Stimulated activated CD8-positive, alpha-beta memory T cell treated with anti-CD3 and anti-CD28 coated beads, Interleukin-4, amount 100 ng/mL, for 48 hours (primary cell): ENCODE measurements at regions not wholly inside any gene's neighbourhood (a gene's known extent, or its start where the extent isn't known, plus 50 kb on each side); places are given as distances from the start of the nearest gene placed in this dataset.
"Not testable (repeated sequence)": the region's sequence is repeated elsewhere in the genome, so short reads cannot be mapped to it uniquely, and the experiment has no call there.

Experiments used
- DNase-seq: peaks from one replicate; pipeline ENCODE4 v3.0.0-alpha.2; 2020

- no peak for DNase-seq
Measured at GRCh38 chr4:114306946-114307345, 291.7 kb upstream of the UGT8 start.

GRCh38 chr4:114310296-114310925, 288.2 kb upstream of the UGT8 start:
- DNase-seq = no peak

GRCh38 chr4:114311787-114312186, 286.8 kb upstream of the UGT8 start:
- DNase-seq = no peak

GRCh38 chr4:114312338-114312737, 286.3 kb upstream of the UGT8 start:
- no peak for DNase-seq

GRCh38 chr4:114316789-114317188, 281.8 kb upstream of the UGT8 start:
- no peak for DNase-seq

- no peak for DNase-seq
Measured at GRCh38 chr4:114317564-114317963, 281.0 kb upstream of the UGT8 start.

- DNase-seq = no peak
Measured at GRCh38 chr4:114318309-114318708, 280.3 kb upstream of the UGT8 start.

GRCh38 chr4:114320126-114320525, 278.5 kb upstream of the UGT8 start:
- DNase-seq = no peak

GRCh38 chr4:114321366-114321765, 277.2 kb upstream of the UGT8 start:
- DNase-seq = no peak

GRCh38 chr4:114323841-114324240, 274.8 kb upstream of the UGT8 start:
- no peak for DNase-seq

- no peak for DNase-seq
Measured at GRCh38 chr4:114326358-114326757, 272.2 kb upstream of the UGT8 start.

GRCh38 chr4:114332119-114332518, 266.5 kb upstream of the UGT8 start:
- no peak for DNase-seq

GRCh38 chr4:114334363-114334762, 264.2 kb upstream of the UGT8 start:
- DNase-seq = not testable (repeated sequence)

GRCh38 chr4:114334884-114335330, 263.7 kb upstream of the UGT8 start:
- DNase-seq = no peak

- no peak for DNase-seq
Measured at GRCh38 chr4:114335339-114335738, 263.3 kb upstream of the UGT8 start.

GRCh38 chr4:114343015-114343414, 255.6 kb upstream of the UGT8 start:
- DNase-seq = no peak

- DNase-seq = no peak
Measured at GRCh38 chr4:114349543-114350175, 248.9 kb upstream of the UGT8 start.

- no peak for DNase-seq
Measured at GRCh38 chr4:114358901-114359300, 239.7 kb upstream of the UGT8 start.

GRCh38 chr4:114361249-114361648, 237.4 kb upstream of the UGT8 start:
- no peak for DNase-seq

- no peak for DNase-seq
Measured at GRCh38 chr4:114364857-114365256, 233.8 kb upstream of the UGT8 start.

GRCh38 chr4:114365591-114365990, 233.0 kb upstream of the UGT8 start:
- DNase-seq = no peak

- no peak for DNase-seq
Measured at GRCh38 chr4:114366368-114366767, 232.2 kb upstream of the UGT8 start.

- no peak for DNase-seq
Measured at GRCh38 chr4:114368751-114369150, 229.9 kb upstream of the UGT8 start.

GRCh38 chr4:114373508-114373907, 225.1 kb upstream of the UGT8 start:
- DNase-seq = no peak

GRCh38 chr4:114378305-114378903, 220.2 kb upstream of the UGT8 start:
- no peak for DNase-seq
